ENCODE measurements at regions not wholly inside any gene's neighbourhood (a gene's known extent, or its start where the extent isn't known, plus 50 kb on each side); places are given as distances from the start of the nearest gene placed in this dataset.

DNA sequence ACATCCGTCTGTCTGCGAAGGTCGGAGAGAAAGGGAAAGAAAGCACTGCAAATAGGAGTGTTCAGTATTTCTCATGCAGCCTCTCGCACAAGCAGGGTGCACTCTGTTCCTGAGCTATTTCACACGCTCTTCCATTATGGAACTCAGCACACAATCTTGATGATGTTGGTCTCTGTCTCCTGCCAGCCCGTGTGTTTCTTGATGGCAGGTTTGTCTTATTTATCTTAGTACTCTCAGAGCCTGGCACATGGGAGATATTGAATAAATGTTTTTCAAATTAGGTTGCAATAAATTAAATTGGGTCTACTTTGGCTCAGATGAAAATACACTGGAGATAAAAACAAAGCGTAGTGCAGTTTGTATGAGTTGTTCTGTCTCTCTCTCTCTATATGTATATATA, 134.9 kb upstream of the ETS2 start:
- no peak overlapping the region for H3K4me3 ChIP-seq
- no peak overlapping the region for H3K27ac ChIP-seq
- peaks cover 0 to 8% (median 0%) of the 10 kb centered on the region in 12 donors for H3K4me1 ChIP-seq
- no peak for DNase-seq
- WGBS, 4 donors = 95 to 97% (median 96%) methylated on average over 7 of the region's 7 CpGs
- intact Hi-C loops (cut with DNase I) = no loop called here
- TF ChIP-seq, protein P1, sequence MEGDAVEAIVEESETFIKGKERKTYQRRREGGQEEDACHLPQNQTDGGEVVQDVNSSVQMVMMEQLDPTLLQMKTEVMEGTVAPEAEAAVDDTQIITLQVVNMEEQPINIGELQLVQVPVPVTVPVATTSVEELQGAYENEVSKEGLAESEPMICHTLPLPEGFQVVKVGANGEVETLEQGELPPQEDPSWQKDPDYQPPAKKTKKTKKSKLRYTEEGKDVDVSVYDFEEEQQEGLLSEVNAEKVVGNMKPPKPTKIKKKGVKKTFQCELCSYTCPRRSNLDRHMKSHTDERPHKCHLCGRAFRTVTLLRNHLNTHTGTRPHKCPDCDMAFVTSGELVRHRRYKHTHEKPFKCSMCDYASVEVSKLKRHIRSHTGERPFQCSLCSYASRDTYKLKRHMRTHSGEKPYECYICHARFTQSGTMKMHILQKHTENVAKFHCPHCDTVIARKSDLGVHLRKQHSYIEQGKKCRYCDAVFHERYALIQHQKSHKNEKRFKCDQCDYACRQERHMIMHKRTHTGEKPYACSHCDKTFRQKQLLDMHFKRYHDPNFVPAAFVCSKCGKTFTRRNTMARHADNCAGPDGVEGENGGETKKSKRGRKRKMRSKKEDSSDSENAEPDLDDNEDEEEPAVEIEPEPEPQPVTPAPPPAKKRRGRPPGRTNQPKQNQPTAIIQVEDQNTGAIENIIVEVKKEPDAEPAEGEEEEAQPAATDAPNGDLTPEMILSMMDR (IDR thresholded peaks at IDR 0.05) = no peak
- no peak for TF ChIP-seq POLR2A (IDR thresholded peaks at IDR 0.05)
- no peak for ATAC-seq
- H3K9me3 ChIP-seq = no peaks in the 10 kb centered on the region
- H3K36me3 ChIP-seq = no peaks in the 10 kb centered on the region
- H3K27me3 ChIP-seq = peaks cover 0 to 31% (median 0%) of the 10 kb centered on the region in 9 donors

DNA sequence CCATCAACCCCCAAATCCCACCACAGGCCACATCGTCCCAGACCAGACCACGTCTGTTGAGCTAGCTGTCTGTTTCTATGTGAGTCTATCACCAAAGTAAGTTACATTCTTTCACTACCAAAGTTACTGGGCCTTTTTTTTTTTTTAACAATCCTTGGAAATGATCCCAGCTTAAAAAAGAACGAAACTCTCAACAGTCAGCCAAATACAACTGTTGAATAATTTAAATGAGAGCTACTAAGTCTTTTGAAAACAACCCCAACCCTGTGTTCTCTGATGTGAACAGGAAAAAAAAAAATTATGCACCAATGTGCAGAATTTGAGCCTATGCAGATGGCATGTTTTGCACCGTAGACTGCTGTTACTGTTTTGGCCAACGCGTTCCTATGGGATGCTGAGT, 134.0 kb upstream of the ETS2 start:
- 56 to 62% (median 61%) methylated on average over 6 of the region's 6 CpGs for WGBS, 4 donors
- no peaks in the 10 kb centered on the region for H3K9me3 ChIP-seq
- no peak for ATAC-seq
- H3K27me3 ChIP-seq = peaks cover 0 to 34% (median 0%) of the 10 kb centered on the region in 9 donors
- no peak for DNase-seq
- H3K27ac ChIP-seq = no peak overlapping the region
- H3K4me1 ChIP-seq = peaks cover 0 to 8% (median 0%) of the 10 kb centered on the region in 12 donors
- intact Hi-C loops (cut with DNase I) = no loop called here
- no peak overlapping the region for H3K4me3 ChIP-seq
- H3K36me3 ChIP-seq = no peaks in the 10 kb centered on the region
- TF ChIP-seq POLR2A (IDR thresholded peaks at IDR 0.05) = no peak
- TF ChIP-seq, protein P1 (IDR thresholded peaks at IDR 0.05) = no peak

DNA sequence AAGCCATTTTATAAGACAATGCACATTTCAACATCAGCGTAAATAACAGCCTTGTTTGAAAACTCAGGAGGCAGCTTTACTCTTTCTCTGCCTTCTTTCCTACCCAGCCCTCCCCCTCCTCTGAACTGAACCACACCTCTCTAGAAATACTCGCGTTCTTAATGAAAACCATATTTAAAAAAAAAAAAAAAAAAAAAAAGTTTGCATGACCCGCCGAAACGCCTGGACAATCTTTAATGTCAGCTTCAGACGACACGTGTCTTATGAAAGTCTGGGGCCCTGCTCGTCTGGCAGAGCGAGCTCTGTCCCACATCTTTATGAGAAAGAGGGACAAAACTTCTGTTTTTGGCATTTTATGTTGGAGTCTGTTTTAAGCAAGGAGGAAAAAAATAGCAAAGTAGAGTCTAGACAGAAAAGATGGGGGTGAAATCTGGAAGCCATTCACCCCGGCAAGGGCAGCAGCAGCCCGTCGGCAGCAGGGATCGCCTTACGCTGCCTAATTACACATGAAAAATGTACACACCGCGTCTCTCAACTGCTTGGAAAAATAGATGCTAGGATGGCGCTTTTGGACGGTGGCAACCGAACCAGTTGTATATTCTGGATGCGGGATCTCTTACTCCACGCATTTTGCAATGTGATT, 130.4 kb upstream of the ETS2 start:
- H3K9me3 ChIP-seq = no peaks in the 10 kb centered on the region
- peaks cover 0 to 31% (median 0%) of the 10 kb centered on the region in 9 donors for H3K27me3 ChIP-seq
- no peak overlapping the region for H3K27ac ChIP-seq
- TF ChIP-seq, protein P1 (IDR thresholded peaks at IDR 0.05) = no peak
- no peak for TF ChIP-seq POLR2A (IDR thresholded peaks at IDR 0.05)
- DNase-seq = no peak
- no peak for ATAC-seq
- WGBS, 4 donors = 86 to 90% (median 89%) methylated on average over 22 of the region's 22 CpGs
- intact Hi-C loops (cut with DNase I) = no loop called here
- H3K4me3 ChIP-seq = no peak overlapping the region
- H3K4me1 ChIP-seq = peaks cover 0 to 18% (median 7%) of the 10 kb centered on the region in 12 donors
- no peaks in the 10 kb centered on the region for H3K36me3 ChIP-seq

DNA sequence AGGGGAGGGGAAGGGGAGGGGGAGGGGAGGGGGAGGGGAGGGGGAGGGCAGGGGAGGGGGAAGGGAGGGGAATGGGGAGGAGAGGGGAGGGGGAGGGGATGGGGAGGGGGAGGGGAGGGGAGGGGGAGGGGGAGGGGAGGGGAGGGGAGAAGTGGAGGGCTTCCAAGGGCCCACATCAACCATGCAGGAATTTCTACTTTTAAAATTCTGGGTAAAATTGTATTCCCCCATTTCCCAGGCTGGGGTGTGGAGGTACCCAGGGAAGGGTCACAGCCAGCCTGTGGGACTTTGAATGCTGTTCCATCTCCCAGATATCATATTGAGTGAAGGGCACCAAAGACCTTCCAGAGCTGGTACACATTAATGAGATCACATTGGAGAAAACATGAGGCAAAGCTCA, 126.9 kb upstream of the ETS2 start:
- intact Hi-C loops (cut with DNase I) = no loop called here
- peaks cover 0 to 19% (median 7%) of the 10 kb centered on the region in 12 donors for H3K4me1 ChIP-seq
- peaks cover 0 to 50% (median 0%) of the 10 kb centered on the region in 9 donors for H3K27me3 ChIP-seq
- TF ChIP-seq, protein P1 (IDR thresholded peaks at IDR 0.05) = no peak
- TF ChIP-seq POLR2A (IDR thresholded peaks at IDR 0.05) = no peak
- no peak for ATAC-seq
- no peak for DNase-seq
- H3K27ac ChIP-seq = no peak overlapping the region
- no peaks in the 10 kb centered on the region for H3K36me3 ChIP-seq
- H3K9me3 ChIP-seq = no peaks in the 10 kb centered on the region
- H3K4me3 ChIP-seq = no peak overlapping the region
